HG03432 (cell line): ENCODE measurements at regions not wholly inside any gene's neighbourhood (a gene's known extent, or its start where the extent isn't known, plus 50 kb on each side); places are given as distances from the start of the nearest gene placed in this dataset.
"Not testable (repeated sequence)": the region's sequence is repeated elsewhere in the genome, so short reads cannot be mapped to it uniquely, and the experiment has no call there.

Experiments used
- ATAC-seq: cut with Tn5 transposase; IDR thresholded peaks from one replicate; pipeline ENCODE4 v1.9.1; 2021; ENCODE audit warnings: mild to moderate bottlenecking, moderate library complexity; ENCODE audit not compliant: unreplicated experiment

- ATAC-seq, result peak; percentile 71
These were observed 189.9 kb upstream of the NDUFV2 start for GRCh38 chr18:8912348-8913326.

GRCh38 chr18:8913606-8914403, 188.7 kb upstream of the NDUFV2 start:
- not testable (repeated sequence) for ATAC-seq

- not testable (repeated sequence) for ATAC-seq
These were observed 187.9 kb upstream of the NDUFV2 start for GRCh38 chr18:8914404-8915264.

GRCh38 chr18:8920856-8921787, 181.4 kb upstream of the NDUFV2 start:
- ATAC-seq, result not testable (repeated sequence)

GRCh38 chr18:8926464-8926863, 176.0 kb upstream of the NDUFV2 start:
- no peak for ATAC-seq

- ATAC-seq, result no peak
These were observed 174.5 kb upstream of the NDUFV2 start for GRCh38 chr18:8928044-8928443.

GRCh38 chr18:8928847-8929780, 173.4 kb upstream of the NDUFV2 start:
- no peak for ATAC-seq

- no peak for ATAC-seq
These were observed 171.4 kb upstream of the NDUFV2 start for GRCh38 chr18:8930990-8931616.

GRCh38 chr18:8932866-8933265, 169.6 kb upstream of the NDUFV2 start:
- no peak for ATAC-seq

- no peak for ATAC-seq
These were observed 168.7 kb upstream of the NDUFV2 start for GRCh38 chr18:8933714-8934284.

GRCh38 chr18:8935346-8935745, 167.2 kb upstream of the NDUFV2 start:
- ATAC-seq, result not testable (repeated sequence)

GRCh38 chr18:8936619-8937018, 165.9 kb upstream of the NDUFV2 start:
- ATAC-seq, result no peak

- ATAC-seq, result no peak
These were observed 165.1 kb upstream of the NDUFV2 start for GRCh38 chr18:8937160-8938094.

GRCh38 chr18:8938817-8939216, 163.7 kb upstream of the NDUFV2 start:
- ATAC-seq, result no peak

GRCh38 chr18:8942021-8942908, 160.2 kb upstream of the NDUFV2 start:
- no peak for ATAC-seq
